HCT116 (cell line): ENCODE measurements at regions not wholly inside any gene's neighbourhood (a gene's known extent, or its start where the extent isn't known, plus 50 kb on each side); places are given as distances from the start of the nearest gene placed in this dataset.

Experiments used
- CTCF ChIP-seq, 3 experiments: fragments of 200-600 bp in 1 of 3; sonication (generic) in 1 of 3; IDR thresholded peaks in 2 of 3; conservative IDR thresholded peaks in 1 of 3; 2 replicates each; pipeline ENCODE4 v1.5.1; 2012 to 2017; ENCODE audit warnings: low read depth in 2 of 3, low read length in 2 of 3, antibody characterized with exemption in 1 of 3, borderline replicate concordance in 1 of 3, control low read depth in 1 of 3, mild to moderate bottlenecking in 1 of 3, mixed read lengths in 1 of 3, mixed run types in 1 of 3, moderate library complexity in 1 of 3; ENCODE audit not compliant: insufficient read depth in 1 of 3
- EZH2phosphoT487 ChIP-seq: fragments of 200-600 bp; IDR thresholded peaks from 2 replicates; pipeline ENCODE4 v1.6.1; 2018; ENCODE audit warnings: antibody characterized with exemption, borderline replicate concordance
- JUND ChIP-seq: IDR thresholded peaks from 2 replicates; pipeline ENCODE4 v1.6.1; 2012
- MAX ChIP-seq: IDR thresholded peaks from 2 replicates; pipeline ENCODE4 v1.6.1; 2012
- POLR2A ChIP-seq: IDR thresholded peaks from 2 replicates; pipeline ENCODE4 v1.7.0; 2011; ENCODE audit warnings: borderline replicate concordance; ENCODE audit not compliant: insufficient read depth, insufficient read length; ENCODE audit errors: extremely low read depth
- SP1 ChIP-seq: IDR thresholded peaks from 2 replicates; pipeline ENCODE4 v1.6.1; 2012; ENCODE audit warnings: low read depth
- SRF ChIP-seq: IDR thresholded peaks from 2 replicates; pipeline ENCODE4 v1.6.1; 2012; ENCODE audit warnings: low read depth

GRCh38 chr2:47277187-47277586 lies 91.9 kb upstream of the EPCAM start:
- no peak for TF ChIP-seq CTCF (IDR thresholded peaks at IDR 0.05 in 2 of 3, conservative IDR thresholded peaks at IDR 0.05 in 1 of 3; ENCODE audit: borderline replicate concordance in 1 of 3, insufficient read depth in 1 of 3, low read depth in 2 of 3, low read length in 2 of 3)
- TF ChIP-seq MAX: no peak
- no peak for TF ChIP-seq JUND
- no peak for TF ChIP-seq EZH2phosphoT487
- TF ChIP-seq SRF: no peak
- no peak for TF ChIP-seq SP1
- no peak for TF ChIP-seq POLR2A
